A549 (cell line): ENCODE measurements at regions not wholly inside any gene's neighbourhood (a gene's known extent, or its start where the extent isn't known, plus 50 kb on each side); places are given as distances from the start of the nearest gene placed in this dataset.

Experiments used
- CTCF ChIP-seq: fragments of >200 bp; sonication (Bioruptor Twin); formaldehyde crosslinking; IDR thresholded peaks from 3 replicates; pipeline ENCODE4 v1.5.1; 2016
- ESRRA ChIP-seq: fragments of 150-350 bp; IDR thresholded peaks from 2 replicates; pipeline ENCODE4 v1.6.1; 2014; ENCODE audit warnings: mild to moderate bottlenecking, low read length, borderline replicate concordance
- HES2 ChIP-seq: fragments of >200 bp; sonication (Bioruptor Twin); formaldehyde crosslinking; IDR thresholded peaks from 2 replicates; pipeline ENCODE4 v1.6.1; 2016
- MAFK ChIP-seq: fragments of 450-650 bp; IDR thresholded peaks from 2 replicates; pipeline ENCODE4 v1.6.1; 2014; ENCODE audit not compliant: partially characterized antibody
- PBX3 ChIP-seq: IDR thresholded peaks from 2 replicates; pipeline ENCODE4 v1.6.1; 2012
- POLR2A ChIP-seq: IDR thresholded peaks from 2 replicates; pipeline ENCODE4 v1.6.1; 2012; ENCODE audit warnings: mild to moderate bottlenecking, low read length
- REST ChIP-seq: fragments of 200-600 bp; sonication (generic); IDR thresholded peaks from 2 replicates; pipeline ENCODE4 v1.6.1; 2016; ENCODE audit warnings: antibody characterized with exemption, mild to moderate bottlenecking, moderate library complexity
- USF2 ChIP-seq: fragments of 450-650 bp; IDR thresholded peaks from 2 replicates; pipeline ENCODE4 v1.6.1; 2014; ENCODE audit warnings: antibody characterized with exemption

- TF ChIP-seq CTCF: no peak
- TF ChIP-seq POLR2A: no peak
- no peak for TF ChIP-seq USF2
- no peak for TF ChIP-seq HES2
- TF ChIP-seq ESRRA: no peak
- no peak for TF ChIP-seq MAFK
- TF ChIP-seq REST: no peak
- no peak for TF ChIP-seq PBX3
Observed at GRCh38 chr17:73874008-73874720, 229.9 kb upstream of the SDK2 start.
